Skeletal muscle cell (primary cell): ENCODE measurements at regions not wholly inside any gene's neighbourhood (a gene's known extent, or its start where the extent isn't known, plus 50 kb on each side); places are given as distances from the start of the nearest gene placed in this dataset.
"Not testable (repeated sequence)": the region's sequence is repeated elsewhere in the genome, so short reads cannot be mapped to it uniquely, and the experiment has no call there.

Experiments
- DNase-seq: peaks from one replicate; pipeline ENCODE4 v3.0.0-alpha.2; 2010; ENCODE audit warnings: low read depth
- H3K4me3 ChIP-seq: 2 replicates; pipeline ENCODE4 v1.5.1; 2011; ENCODE audit warnings: low read depth, mild to moderate bottlenecking, control low read depth, low read length, moderate library complexity

DNA sequence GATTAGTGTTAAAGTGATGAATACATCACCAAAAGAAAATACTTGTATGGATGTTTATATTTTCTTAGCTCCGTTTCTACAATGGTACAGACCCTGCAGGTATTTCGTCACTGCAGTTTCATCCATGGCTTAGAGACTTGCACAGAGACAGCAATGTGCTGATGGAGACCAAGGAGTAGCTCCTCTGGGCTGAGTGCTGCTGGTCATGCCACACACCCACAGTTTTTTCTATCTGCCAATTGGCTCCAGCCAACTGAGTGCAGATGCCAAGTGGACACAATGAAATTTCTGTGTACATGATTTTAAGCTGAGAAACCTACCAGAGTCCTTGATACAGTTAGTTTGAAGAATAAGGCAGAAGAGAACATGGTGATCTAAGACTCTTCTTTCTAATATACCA, 145.9 kb upstream of the ADCY2 start:
- no peak for DNase-seq
- no peak overlapping the region for H3K4me3 ChIP-seq

DNA sequence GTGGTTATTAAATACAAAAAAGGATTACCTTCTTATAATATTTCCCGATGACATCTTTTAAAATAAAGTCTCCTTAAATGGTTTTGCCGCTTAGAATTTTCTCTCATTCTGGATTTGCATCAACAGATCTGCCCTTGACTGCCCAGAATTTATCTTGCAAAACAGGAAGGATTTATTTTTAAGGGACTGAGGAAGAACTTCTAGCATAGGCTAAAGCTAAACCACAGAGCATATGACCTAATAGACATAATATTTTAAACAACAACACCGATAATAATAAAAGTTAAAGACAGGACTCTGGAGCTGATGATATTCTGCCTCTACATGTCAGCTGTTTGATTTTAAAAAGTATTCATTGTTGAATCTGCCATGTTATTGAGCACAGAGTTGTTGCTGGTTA, 145.3 kb upstream of the ADCY2 start:
- H3K4me3 ChIP-seq = no peak overlapping the region
- DNase-seq = no peak

DNA sequence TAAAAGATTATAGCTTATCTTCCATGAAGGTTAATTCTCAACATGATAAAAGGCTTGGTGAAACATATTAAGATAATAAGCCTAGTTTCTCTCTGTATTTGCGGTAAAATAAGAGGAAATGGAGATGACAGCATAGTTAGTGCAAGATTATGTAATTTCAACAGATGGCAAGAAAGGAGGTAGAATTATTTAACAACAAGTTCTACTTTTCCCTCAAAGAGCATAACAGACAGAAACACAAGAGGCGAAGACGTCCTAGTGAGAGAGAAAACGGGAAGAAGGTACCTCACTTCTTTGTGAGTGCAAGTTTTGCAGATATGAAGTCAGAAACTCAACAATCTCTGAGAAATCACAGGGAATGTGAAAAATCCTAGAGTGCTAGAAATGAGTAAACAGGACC, 144.8 kb upstream of the ADCY2 start:
- H3K4me3 ChIP-seq = no peak overlapping the region
- DNase-seq = no peak

DNA sequence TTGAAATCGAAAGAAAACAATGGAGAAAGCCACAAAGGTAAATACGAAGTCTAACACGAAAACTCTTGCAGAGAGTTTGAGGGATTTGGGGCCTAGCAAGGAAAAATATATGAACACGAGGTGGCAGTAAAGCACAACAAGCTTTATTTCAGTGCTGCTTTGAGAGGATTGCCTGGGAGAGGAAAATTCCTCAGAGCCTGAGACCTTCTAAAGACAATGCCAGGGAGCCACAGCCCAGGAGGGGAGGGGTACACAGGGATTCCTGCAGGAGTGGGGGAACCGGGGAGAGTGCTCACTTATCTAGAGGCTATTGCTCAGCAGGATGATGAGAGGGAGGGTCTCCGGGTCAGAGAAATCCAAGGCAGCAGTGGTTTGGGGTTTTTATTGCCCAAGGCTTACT, 134.9 kb upstream of the ADCY2 start:
- DNase-seq = no peak

DNA sequence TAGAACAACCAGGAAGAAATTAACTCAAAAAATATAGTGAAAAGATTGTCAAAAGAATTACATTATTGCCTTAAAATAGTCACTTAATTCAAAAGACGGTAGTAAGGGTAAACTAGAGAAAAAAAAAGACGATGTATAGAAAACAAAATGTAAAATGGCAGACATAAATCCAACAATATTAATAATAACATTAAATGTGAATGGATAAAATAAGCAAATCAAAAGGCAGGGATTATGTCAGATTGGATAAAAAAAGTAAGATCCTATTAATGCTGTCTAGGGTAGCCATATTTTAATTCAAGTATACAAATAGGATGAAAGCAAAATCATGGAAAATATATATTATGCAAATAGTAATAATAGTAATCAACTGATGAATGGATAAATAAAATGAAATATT, 134.0 kb upstream of the ADCY2 start:
- DNase-seq = no peak
- no peak overlapping the region for H3K4me3 ChIP-seq

More for the DNA sequence above, 134.9 kb upstream of the ADCY2 start:
- no peak overlapping the region for H3K4me3 ChIP-seq

DNA sequence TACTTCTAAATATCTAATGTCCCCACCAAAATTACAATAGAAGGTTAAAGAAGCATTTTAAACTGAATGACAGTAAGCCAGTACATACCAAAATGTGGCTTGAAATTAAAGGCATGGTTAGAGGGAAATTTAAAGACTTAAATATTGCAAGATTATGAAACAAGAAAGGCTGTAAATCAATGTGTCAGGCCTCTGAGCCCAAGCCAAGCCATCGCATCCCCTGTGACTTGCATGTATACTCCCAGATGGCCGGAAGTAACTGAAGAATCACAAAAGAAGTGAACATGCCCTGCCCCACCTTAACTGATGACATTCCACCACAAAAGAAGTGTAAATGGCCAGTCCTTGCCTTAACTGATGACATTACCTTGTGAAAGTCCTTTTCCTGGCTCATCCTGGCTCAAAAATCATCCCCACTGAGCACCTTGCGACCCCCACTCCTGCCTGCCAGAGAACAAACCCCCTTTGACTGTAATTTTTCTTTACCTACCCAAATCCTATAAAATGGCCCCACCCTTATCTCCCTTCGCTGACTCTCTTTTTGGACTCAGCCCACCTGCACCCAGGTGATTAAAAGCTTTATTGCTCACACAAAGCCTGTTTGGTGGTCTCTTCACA, 132.4 kb upstream of the ADCY2 start:
- H3K4me3 ChIP-seq, DNase-seq: not testable (repeated sequence)

DNA sequence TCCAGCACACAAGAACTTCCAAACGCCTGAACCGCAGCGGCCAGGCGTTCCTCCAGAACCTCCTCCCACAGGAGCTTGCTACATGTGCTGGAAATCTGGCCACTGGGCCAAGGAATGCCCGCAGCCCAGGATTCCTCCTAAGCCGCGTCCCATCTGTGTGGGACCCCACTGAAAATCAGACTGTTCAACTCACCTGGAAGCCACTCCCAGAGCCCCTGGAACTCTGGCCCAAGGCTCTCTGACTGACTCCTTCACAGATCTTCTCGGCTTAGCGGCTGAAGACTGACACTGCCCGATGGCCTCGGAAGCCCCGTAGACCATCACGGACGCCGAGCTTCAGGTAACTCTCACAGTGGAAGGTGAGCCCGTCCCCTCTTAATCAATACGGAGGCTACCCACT, 130.2 kb upstream of the ADCY2 start:
- not testable (repeated sequence) for DNase-seq, H3K4me3 ChIP-seq

DNA sequence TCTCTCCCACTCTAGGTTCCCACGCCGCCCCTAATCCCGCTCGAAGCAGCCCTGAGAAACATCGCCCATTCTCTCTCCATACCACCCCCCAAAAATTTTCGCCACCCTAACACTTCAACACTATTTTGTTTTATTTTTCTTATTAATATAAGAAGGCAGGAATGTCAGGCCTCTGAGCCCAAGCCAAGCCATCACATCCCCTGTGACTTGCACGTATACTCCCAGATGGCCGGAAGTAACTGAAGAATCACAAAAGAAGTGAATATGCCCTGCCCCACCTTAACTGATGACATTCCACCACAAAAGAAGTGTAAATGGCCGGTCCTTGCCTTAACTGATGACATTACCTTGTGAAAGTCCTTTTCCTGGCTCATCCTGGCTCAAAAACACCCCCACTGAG, 127.2 kb upstream of the ADCY2 start:
- H3K4me3 ChIP-seq, DNase-seq: not testable (repeated sequence)

DNA sequence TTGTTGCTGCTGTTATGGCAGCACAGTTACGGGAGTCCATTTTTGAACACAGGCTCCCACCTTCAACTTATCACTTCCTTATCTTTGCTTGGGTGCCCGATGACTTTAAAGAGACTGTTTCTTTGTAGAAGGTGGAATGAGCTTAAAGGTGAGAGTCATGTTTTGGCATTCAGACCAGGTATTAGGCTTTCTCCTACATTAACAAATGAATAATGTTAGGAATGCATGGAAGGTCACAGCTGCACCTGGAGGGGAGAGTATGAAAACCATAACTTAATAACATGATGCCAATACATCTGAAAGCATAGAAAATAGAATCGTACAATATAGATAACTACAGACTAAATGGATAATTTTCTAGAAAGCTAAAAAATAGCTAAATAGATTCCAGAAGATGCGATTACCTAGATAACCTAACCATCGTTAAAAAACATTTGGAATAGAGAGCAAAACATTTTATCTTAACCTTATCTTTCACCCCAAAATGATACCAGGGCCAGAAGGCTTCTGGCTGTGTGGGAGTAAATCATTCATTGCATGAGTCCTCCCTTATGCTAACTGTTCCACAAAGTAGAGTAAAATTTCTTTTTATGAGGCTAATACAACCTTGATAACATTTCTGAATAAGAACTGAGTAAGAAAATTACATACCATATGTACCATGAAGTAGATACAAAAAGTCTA, 126.2 kb upstream of the ADCY2 start:
- no peak overlapping the region for H3K4me3 ChIP-seq
- DNase-seq = no peak

DNA sequence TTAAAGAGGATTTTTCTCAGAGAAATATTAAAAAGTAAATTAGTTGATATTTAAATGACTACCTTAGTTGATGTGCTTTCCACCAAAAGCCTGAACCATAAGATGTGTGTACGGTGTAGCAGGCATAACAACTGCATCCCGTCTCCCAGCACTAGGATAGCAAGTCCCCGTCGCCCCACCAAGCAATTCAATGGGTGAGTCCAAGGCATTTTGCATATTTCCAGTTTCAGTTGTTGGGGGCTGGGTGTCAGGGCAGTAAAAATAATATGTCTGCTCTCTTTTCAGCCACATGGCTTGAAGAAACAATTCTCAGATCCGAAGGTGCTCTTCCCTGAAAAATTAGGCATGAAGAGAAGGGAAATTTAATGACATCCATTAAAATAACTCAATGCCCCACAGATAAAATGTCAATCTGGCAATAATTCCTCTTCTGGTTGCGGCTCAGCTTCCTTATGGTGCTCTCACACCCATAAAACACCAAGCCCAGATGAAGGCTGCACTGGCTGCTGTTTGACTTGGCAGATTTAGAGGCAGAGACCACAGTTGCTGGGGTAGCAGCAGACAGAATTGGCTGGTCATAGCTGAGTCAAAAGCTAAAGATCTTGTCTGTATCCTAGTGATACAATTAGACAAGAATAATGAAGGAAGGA, 124.4 kb upstream of the ADCY2 start:
- H3K4me3 ChIP-seq = no peak overlapping the region
- DNase-seq = no peak

DNA sequence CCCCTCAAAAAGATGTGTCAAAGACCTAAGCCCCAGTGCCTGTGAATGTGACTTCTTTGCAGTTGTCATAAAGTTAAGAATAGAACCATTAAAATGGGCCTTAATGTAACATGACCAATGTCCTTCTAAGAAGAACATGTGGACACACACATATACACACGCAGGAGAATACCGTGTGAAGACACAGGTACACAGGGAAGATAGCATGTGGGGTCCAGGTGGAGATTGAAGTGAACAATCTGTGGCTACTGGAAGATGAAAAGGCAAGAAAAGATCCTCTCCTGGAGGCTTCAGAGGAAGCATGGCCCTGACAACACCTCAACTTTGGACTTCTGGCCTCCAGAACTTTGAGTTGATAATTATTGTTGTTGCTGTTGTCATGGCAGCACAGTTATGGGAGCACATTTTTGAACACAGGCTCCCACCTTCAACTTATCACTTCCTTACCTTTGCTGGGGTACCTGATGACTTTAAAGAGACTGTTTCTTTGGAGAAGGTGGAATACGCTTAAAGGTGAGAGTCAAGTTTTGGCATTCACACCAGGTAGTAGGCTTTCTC, 123.5 kb upstream of the ADCY2 start:
- no peak overlapping the region for H3K4me3 ChIP-seq
- DNase-seq = no peak

DNA sequence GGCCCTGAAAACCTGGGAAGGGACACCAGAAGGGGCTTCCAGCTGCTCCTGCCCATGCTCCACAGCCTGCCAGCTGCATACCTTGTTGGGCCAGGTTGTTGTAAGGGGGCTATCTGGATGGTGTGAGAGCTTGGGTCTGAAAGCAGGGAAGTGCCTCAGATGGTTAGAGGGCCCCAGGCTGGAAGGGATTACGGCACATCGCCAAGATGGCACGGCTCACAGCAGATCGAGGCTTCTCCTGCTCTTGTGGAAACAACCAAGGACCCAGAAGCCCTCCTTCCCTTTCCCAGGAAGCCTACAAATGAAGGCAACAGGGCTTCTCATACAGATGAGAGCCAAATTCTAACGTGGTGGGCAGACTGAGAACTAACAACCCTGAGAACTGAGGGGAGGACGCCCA, 121.7 kb upstream of the ADCY2 start:
- H3K4me3 ChIP-seq = no peak overlapping the region
- DNase-seq = no peak

DNA sequence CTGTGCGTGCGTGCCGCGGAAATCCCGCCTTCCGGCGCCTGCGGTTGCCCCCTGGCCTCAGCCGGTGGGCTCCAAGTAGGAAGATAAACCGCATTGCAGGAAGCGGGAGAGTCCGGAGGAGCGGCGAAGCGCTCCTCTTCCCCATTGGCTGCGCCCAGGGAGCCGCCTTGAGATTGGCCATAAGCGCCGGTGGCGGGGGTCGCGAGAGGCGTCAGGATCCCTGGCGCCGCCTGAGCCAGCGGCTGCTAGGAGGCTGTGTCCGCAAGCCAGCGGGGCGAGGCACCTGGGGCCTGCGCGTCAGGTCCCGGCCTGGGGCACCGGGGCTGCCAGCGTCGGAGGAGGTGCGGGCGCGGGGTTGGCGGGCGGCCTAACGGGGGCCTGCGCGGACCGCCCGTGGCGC, 106.3 kb upstream of the ADCY2 start:
- not testable (repeated sequence) for DNase-seq

DNA sequence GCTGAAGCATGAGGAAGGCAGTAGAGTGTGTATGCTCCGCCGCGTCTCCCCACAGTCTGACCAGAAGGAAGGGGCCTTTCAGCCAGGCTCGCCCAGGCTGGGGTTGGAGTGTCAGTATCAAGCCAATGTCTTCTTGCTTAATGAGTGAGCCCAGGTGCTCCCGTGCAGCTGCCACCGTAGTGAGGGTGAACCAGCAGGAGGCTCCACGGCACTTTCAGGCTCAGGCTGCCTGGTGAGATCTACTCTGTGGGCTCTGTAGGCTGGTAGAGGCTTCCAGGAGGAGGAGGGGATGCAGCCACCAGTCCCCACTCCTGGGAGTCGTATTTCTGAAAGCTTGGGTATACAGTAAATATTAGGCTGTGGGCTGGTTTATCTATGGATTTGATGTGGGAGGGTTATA, 98.1 kb upstream of the ADCY2 start:
- not testable (repeated sequence) for H3K4me3 ChIP-seq, DNase-seq

More for the DNA sequence above, 106.3 kb upstream of the ADCY2 start:
- H3K4me3 ChIP-seq = not testable (repeated sequence)

DNA sequence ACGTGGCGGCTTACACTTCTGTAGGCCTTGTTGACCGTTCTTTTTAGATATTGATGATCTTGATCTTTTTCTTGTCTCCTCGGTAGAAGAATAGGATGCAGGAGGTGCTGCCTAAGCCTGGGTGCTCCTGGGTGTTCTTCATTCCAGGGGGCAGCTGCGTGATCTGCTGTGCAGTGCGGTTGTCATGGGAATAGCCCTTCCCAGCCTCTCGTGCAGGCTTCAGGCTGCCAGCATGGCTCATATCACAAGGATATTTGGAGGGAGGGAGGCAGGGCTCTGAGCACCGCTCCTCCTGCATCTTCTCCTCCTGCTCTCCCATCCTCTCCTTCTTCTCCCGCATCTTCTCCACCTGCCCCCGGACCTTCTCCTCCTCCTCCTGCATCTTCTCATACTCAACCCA, 96.2 kb upstream of the ADCY2 start:
- not testable (repeated sequence) for H3K4me3 ChIP-seq, DNase-seq

DNA sequence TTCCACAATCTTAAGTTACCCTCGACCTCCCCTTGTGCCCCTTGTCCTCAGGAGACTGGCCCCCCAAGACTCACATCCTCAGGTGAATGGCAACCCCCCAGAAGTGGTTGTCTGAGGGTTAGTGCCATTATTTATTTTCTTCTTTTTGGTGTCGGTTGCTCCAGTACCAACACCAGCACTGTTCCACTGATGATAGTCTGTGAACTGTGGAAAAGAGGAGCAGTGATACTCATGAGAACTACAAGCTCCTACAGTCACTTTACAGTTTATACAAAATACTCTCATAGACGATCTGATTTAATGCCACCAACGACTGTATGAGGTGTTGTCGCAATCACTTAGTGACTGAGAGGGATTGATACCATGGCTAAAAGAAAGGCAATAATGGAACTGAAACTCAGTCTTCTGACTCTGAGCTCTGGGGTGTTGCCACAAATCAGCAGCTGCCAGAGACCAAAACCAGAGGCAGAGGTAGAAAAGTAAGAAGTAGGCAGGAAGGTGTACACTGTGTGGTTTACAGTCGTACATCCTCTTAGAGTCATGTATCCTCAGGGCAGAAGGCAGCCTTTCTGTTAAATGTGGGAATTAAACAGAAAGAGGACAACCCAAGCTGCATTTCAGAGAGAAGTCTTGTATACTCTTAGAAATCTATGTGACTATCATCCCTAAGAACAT, 90.8 kb upstream of the ADCY2 start:
- DNase-seq, H3K4me3 ChIP-seq: not testable (repeated sequence)

DNA sequence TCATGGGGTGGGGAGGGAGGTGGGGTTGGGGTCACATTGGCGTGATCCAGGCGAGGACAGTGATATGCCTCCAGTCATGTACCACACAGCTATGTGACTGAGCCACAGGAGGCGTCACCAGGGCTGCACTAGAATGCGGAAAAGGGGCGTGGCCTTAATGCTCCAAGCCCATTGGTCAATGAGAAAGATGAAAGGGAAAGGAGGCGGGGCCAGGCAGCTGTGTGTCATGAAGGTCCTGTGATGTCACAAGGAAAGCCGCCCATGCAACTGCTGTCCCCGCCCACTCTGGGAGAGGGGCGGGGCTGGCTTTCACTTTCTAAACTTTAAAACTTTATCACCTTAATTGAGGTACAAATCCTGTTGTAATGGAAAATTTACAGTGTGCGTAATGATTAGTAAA, 89.4 kb upstream of the ADCY2 start:
- not testable (repeated sequence) for H3K4me3 ChIP-seq, DNase-seq

DNA sequence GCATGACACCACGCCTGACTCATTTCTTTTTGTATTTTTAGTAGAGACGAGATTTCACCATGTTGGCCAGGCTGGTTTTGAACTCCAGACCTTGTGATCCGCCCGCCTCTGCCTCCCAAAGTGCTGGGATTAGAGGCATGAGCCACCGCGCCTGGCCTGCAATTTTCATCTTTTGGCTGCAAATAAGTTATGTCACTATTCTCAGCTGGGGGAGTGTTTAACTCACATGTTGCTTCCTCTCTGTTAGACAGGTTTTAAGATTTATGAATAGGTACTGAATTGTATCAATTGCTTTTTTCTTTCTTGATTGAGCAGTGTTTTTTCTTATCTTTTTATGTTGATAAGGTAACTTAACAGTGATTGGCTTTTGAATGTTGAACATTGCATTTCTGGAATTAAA, 88.2 kb upstream of the ADCY2 start:
- not testable (repeated sequence) for DNase-seq, H3K4me3 ChIP-seq

DNA sequence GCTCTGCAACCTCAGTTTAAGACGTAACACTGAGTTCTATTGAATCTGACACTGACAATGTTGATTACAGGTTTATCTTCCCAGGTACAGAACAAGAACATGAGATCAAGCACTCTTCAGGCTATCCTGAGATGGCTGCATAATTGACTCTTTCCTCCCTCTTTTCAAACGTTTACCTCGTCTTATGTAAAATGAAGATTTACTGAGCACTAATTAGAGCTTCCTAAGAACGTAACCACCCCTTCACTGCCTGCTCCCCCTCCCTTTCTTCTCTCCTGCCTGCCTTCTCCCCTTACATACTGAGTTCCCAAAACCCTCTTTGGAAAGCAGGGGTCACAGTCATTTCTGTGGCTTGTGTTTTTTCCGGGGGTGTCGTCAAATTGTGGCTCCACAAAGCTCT, 86.2 kb upstream of the ADCY2 start:
- not testable (repeated sequence) for H3K4me3 ChIP-seq, DNase-seq

DNA sequence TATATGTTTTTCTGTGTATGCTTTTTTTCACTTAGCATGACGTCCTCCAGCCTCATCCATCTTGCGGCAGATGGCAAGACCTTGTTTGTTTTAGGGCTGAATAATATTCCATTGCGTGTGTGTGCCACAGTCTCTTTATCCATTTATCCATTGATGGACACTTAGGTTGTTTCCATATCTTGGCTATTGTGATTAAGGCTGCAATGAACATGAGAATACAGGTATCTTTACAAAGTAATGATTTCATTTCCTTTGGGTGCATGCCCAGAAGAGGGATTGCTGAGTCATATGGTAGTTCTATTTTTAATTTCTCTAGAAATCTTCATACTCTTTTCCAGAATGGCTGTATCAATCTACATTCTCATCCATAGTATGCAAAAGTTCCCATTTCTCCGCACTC, 85.3 kb upstream of the ADCY2 start:
- DNase-seq, H3K4me3 ChIP-seq: not testable (repeated sequence)
